NK-92 treated with Interleukin-12 subunit alpha and Interleukin-12 subunit beta, amount 100 ng/mL, for 24 hours (cell line): ENCODE measurements at regions not wholly inside any gene's neighbourhood (a gene's known extent, or its start where the extent isn't known, plus 50 kb on each side); places are given as distances from the start of the nearest gene placed in this dataset.
A peak's percentile ranks its signal among the peaks of the same experiment; 100 is the strongest.

ENCODE experiments used
- DNase-seq: peaks from one replicate; lab custom pipeline; 2025; lab: John Stamatoyannopoulos, UW

DNA sequence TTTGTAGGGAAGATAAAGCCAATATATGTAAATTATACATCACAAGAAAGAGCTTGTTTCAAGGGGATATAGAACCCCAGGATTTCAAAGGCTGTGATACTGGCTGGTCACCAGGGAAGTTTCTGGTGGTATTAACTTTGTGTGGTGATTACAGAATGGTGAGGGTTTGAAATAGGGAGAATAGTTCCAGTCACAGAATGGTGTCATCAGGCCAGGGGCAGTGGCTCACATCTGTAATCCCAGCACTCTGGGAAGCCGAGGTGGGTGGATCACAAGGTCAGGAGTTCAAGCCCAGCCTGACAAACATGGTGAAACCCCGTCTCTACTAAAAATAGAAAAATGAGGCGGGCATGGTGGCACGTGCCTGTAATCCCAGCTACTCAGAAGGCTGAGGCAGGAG, 183.8 kb upstream of the XYLT1 start:
- DNase-seq, result no peak

DNA sequence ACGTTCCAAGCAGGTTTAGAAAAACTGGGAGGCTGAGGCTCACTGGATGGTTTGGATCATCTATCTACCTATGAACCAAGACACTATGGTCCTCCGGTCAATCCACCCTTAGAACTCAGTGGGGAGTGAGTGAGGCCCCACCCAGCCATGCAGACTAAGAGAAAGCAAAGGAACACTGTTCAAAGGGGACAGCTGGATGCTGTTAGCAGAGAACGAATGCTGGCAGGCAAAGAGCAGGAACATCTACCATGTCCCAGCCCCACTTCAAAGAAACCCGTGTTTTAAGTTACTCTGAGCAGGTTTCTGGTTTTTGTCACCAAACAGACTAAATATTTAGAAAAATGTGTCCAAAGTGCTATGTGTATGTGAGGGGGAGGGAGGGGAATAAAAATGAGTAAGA, 183.4 kb upstream of the XYLT1 start:
- DNase-seq, result no peak

DNA sequence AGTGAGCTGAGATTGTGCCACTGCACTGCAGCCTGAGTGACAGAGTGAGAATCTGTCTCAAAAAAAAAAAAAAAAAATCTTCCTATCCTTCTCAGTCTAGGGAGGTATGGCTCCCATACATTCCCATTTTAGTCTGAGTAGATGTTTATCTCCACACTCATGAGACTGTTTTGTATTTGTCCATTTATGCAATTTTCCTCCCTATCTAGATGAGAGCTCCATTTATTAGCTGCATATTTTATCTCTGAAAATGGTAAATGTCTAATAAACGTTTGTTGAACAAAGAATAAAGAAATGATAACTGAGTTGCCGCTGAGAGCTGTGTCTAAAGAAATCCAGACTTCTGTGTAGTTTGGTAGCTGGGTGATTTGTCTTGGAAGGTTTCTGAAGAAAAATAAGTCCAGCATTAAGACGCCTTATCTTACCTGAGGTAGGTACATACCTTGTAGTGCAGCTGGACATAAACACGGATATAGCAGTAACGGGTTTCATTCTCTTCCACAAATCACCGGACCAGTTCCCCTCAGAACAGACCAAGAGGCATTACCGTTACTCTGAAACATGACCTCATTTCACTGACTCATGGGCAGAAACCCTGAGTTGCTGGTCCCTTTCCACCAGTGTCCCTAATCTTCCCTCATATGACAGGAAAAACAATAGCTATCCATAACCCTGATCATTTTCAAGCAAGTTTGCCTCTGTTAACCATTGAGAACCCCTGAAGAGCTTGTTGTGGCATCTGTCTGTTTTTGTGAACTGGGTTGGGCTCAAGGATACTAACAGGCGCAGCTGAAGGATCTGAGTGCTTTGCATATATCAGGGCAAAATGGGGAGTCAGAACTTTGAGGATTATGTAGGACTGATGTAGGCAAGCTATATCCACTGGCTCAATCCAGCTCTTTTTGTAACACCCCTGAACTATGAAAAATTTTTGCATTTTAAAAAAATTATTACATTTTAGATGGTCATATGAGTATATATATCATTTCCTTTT, 177.4 kb upstream of the XYLT1 start:
- DNase-seq, result no peak

DNA sequence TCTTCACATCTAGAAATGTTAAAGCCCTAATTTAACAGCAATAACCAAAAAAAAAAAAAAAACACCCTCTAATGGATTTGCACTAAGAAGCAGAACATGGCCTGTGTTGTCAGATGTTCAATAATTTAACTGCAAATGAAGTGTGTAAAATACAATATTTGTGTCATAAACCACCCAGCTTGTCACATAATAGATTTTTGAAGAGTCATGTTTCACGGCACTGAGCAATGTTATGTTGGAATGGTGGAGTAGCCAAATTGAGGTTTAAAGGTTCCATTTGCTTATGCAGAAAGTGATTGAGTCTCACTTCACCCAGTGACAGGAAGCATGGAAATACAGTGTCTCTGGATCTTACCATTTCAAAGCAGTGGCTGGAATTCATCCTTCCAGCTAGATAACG, 173.2 kb upstream of the XYLT1 start:
- DNase-seq, result no peak

DNA sequence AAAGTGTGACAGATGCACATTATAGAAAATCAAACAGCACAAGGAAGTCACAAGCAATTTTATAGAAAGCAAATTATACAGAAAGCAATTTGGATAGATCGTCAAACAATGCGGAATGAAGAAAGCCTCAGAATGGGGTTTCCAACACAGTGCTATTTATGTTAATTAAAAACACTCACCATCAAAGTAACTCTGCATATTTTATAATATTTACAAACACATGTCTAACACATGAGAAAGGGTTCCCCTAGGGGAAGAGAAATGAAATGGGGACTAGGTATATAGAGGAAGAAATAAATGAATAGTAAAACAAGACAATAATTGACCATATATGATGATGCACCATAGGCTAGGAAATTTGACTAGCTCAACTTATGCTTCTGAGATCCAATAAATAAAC, 171.2 kb upstream of the XYLT1 start:
- no peak for DNase-seq

DNA sequence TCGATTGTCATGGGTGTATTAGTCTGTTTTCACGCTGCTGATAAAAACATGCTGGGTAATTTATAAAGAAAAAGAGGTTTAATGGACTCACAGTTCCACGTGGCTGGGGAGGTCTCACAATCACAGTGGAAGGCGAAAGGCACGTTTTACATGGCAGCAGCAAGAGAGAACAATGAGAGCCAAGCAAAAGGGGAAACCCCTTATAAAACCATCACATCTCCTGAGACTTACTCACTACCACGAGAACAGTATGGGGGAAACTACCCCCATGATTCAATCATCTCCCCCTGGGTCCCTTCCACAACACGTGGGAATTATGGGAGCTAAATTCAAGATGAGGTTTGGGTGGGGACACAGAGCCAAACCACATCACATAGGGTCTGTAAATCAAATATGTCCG, 167.4 kb upstream of the XYLT1 start:
- peak; percentile 2 for DNase-seq

DNA sequence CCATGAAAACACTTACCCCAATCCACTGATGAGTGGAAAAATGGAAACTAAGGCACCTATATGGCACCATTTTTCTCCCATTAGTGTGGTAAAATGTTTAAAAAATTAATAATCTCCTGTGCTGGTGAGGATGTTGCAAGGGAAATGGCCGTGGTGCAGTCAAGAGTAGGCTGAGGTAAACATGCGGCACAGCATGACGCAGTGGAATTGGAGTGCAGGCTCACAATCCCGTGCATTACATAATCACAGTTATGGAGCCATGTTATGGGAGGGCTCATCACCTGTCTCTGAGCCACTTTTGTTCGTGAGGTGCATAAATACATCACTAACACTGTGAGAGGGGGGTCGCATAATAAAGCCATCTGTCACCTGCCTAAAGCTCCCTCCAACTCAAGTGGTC, 164.4 kb upstream of the XYLT1 start:
- DNase-seq, result no peak

DNA sequence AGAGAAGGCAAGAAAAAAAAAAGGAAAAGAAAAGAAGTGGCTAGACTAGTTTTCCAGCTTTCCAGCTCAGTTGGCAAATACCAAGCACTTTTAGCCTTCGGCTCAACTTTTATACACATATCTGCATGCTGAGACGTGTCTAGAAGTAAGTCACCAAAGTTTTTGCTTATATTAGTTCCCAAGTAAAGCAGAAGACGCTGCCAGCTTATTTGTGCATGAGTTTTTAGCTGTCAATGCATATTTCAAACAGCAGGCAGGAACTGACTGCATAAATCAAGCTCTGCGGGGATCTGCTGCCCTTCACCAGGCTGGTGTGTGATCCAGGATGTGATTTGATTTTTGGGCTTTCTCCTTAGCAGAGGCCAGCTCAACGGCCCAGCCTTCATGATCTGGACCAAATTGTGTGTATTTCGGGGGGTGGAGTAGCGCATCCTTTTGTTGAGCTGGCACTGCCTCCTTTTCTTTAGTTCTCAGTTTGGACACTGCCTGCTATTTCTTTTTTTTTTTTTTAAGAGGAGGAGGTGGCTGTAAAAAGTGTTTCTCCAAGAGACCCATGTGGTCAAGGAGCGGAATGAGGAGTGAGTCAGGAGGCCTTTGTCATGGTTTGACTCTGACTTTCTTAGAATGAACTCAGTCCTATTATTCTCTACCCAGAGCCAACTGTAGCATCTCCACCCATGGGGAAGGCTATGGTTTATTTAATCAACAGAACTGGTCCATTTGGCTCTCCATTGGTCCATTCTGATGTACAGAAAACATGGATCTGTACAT, 162.6 kb upstream of the XYLT1 start:
- DNase-seq, result no peak

DNA sequence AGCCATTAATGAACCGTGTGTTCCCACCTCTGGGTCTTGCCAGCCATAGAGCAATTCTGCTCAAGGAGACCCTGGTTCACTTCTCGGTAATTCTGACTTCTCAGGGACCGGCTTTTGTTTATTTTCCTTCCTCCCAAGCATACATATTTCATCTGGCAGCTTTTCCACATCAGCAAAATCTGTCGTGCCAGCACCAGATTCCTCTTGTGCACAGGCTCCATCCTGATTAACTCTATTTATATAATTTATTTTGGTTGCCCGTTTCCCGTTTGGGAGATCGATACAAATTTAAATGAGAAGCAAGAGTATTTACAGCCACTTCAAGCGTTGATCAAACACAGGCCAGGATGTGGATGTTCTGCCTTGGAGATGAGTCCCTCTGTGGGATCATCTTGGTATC, 161.9 kb upstream of the XYLT1 start:
- DNase-seq, result no peak

DNA sequence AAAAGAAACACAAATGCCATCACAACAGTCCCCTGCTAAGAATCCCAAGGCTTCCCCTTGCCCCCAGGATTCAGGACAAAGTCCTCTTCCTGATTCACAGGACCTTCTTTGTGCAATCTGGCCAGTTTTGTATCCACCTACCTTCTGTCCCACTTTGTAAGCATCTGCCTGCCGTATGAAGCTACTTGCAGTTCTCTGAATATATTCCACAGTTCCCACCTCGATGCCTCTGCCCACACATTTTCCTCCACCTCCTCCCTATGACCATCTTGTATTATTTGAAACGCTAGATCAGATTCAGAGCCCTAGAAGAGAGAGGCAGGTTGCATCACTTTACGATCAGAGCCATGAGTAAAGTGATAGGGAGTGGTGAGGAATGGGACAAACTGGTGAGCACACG, 159.2 kb upstream of the XYLT1 start:
- DNase-seq, result no peak

DNA sequence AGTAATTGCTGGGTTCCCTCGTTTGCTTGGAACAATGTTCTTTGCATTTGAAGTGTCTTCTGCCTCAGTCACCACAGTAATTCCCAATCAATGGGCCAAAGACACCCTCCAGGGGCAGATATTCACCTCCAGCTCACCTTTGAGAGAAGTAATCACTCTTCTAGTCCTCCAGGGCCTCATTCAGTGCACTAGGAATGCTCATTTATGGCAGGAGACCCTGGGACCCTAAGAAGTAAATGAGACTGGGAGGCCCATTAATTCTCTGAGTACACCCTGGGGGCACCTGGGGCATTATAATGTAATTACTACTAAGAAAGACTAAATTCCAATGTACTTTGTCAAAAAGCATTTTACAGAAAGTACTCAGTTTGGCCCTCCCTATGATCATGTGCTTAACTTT, 158.2 kb upstream of the XYLT1 start:
- DNase-seq, result no peak

DNA sequence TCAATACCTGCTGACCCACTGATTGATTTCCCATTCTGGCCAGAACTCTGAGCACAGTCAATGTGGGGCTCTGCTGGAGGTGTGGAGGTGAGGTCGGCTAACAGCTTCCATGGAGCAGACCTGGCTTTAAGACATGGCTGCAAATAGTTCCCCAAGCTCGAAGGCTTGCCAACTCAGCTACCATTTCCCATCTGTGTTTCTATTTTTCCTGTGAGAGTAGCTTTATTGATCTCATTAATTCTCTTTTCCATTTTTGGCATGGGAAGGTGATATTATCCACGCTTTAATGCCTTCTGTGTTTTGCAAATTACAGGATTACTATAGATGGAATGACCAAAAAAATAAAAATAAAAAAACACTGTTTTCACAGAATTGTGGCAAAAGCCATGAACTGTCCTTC, 151.6 kb upstream of the XYLT1 start:
- DNase-seq, result no peak

DNA sequence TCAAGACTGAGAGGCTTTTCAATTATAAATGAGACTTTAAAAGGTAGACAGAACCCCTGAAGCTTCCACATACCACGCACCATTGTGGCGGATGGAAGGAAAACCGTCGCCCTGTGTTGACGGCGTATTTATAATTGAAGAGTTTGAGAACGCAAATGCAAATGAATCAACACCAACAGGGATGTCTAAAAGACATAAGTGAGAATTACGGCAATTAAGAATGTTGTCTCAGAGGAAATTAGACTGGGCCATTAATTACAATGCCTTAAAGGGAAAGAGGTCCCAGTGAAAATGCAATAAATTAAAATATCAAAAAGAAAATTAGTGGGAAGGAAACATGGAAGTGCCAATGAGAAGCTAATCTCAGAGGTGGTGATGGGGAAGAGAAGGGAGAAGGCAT, 148.5 kb upstream of the XYLT1 start:
- DNase-seq, result no peak

DNA sequence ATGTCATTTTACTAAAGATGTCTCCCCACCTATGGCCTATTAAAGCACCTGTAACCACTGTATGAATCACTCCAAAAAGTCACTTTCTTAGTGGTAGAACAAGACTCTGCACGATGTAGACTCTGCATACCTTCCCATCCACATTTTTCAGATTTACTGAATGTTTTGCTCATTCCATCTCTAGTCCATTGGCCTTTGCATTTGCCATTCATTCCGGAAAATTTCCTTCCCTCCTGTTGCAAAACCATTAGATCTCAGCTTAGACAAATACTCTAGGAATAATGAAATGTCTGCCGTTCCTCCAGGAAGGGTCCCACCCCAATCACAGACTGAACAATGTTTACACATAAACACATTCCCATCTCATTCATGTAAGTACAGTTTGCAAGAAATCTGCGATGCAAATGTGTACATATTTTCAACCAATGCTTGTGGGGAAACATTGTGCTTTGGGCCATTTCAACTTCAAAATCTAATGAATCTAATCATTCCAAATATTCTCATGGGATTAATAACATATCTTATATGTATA, 146.3 kb upstream of the XYLT1 start:
- no peak for DNase-seq

DNA sequence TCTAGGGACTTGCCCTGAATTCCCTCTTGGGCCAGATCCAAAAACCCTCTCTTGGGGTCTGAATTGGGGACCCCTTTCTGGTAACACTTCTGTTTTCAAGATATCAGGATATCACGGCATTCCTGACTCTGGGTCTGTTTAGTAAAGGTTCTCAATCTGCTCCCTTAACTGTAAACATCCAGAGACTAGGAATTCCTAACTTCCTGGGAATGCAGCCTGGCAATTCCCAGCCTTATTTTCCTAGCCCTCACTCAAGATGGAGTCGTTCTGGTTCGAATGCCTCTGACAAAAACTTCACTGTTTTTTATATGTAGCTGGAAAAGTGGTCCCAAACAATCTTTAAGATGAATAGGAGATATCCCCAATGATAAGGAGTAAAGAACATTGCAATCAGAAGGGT, 141.6 kb upstream of the XYLT1 start:
- DNase-seq, result no peak

DNA sequence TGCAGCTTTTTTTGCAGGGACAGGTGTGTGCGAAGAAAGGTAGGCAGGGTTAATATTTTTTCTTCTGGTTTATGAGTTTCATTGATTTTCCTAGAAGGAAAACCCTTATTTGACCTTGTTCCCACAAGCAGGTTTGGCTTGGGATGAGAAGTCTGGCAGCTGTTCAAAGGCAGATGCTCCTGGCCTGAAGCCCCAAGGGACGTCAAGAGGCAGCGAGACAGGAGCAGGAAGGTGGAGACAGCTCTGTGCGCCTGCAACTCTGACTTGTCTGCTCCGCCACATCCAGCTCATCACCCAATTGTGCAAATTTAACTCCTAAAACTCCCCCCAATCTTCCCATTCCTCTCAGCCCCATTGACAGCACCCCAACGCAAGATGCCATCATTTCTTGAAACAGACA, 136.8 kb upstream of the XYLT1 start:
- no peak for DNase-seq

DNA sequence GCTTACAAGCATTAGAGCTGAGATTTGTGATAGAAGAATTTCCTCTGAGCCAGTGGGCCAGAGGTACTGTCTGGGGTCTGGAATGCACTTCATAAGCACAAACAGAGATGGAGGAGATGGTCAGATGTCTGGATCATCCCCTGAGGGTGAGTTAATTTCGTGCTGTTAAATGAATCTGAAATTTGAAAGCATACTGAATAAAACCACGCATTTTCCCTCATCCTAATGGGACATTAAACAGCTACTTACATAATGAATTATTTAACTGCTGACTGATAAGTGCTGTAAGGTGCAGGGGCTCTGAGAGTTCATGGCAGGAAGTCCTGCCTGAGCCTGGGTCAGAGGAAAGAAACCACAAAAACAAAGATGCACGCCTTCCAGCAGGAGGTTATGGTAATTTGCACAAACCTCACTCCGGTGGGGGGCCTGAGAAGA, 136.3 kb upstream of the XYLT1 start:
- peak; percentile 30 for DNase-seq

DNA sequence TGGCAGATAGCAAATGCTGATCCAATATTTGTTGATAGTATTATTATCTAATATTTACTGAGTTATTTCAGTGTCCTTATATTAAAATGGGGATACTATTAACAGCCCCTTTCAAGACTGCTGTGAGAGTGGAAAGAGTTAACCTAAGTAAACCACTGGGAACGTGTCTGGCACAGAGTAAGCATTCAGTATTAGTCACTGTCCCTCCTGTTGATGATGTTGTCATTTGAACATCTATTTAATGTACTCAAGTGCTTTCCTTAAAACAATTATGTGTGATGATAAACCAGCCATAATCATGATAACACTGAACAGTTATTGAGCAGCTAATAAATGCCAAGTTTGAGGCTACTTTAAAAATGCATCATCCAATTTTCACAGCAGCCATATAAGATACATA, 135.7 kb upstream of the XYLT1 start:
- DNase-seq, result no peak

DNA sequence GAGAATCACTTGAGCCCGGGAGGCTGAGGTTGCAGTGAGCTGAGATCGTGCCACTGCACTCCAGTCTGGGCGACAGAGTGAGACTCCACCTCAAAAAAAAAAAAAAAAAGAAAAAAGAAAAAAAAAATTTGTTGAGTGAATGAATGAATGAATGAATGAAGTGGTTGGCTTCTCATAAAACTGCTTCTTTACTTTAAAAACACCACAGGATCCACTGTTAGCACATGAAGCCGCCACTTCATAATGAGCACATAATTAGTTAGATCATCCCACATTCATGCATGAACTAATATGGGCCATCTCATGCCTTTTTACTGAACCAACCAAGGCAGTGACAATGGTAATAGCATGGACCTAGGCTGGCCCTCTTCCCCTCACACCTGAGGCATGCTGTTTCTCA, 135.0 kb upstream of the XYLT1 start:
- no peak for DNase-seq

DNA sequence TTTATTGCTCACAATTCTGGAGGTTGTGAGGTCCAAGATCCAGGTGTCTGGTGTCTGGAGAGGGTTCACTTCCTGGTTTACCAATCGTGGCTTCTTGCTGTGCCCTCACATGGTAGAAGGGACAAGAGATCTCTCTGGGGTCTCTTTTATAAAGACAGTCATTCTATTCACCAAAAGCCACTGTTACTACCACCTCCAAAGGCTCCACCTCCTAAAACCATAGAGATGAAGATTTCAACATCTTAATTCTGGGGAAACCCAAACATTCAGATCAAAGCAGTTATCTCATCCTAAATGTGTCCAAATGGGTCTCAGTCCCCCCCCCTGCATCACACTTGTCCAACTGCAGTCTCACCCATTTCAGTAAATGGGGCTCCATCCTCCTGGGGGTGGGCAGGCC, 132.9 kb upstream of the XYLT1 start:
- no peak for DNase-seq

DNA sequence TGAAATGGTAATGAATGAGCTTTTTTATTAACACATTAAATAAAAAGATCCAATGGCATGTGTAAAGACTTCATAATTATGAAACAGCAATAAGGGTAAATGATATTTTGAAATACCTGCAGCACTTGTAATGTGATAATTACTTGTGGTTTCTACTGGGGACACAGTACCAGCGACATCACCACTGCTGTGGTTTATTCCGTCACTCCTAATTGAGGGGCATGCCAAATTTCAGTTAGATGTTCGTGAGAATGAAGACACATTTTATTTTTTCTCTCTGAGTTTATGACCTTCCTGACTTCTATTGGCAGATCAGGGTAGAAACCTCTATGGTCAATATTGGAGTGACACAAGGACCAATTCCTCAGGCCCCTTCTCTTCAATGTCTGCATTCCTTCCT, 131.9 kb upstream of the XYLT1 start:
- peak; percentile 36 for DNase-seq

DNA sequence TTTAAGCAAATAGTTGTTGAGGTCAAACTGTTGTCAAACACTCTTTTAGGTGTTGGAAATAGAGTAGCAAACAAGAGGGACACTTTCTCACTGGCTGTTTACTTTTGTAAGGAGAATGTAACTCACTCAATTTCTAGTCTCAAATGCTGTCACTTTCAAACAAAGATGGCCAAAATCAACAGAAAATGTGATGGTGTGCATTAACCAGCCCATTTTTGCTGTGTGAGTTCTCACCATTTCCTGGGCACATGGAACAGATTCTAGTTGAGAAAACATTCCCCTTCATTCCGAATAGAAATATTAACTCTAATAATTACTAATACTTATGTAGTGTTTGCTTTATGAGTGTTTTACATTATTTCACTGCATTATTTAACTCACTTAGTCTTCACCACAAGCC, 128.2 kb upstream of the XYLT1 start:
- no peak for DNase-seq
